Hindlimb muscle (tissue), 1 donor: ENCODE measurements at regions not wholly inside any gene's neighbourhood (a gene's known extent, or its start where the extent isn't known, plus 50 kb on each side); places are given as distances from the start of the nearest gene placed in this dataset.

Source experiments
- DNase-seq: peaks from one replicate; pipeline ENCODE4 v3.0.0-alpha.2; 2013

DNA sequence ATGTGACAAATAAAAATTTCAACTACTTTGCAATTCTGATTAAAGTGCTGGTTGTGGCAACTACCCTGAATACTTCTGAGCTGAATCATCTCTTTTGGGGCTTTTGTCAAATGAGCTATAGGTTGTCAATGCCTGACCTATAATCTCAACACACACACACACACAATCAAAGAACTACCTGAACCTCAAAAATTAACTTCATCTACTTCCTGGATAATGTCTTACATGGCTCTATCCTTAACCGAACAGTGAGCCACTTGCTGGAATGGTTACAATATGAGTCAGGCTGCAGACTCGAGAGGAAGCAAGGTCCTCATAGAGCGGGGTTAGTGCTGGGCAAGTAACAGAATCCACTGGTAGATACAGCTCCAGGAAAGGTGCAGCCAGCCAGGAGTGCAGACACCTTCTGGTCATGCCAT is 70.6 kb upstream of the DST start:
- no peak for DNase-seq

- DNase-seq, result no peak
These were observed 68.3 kb upstream of the DST start for GRCh38 chr6:56710967-56711366.

DNA sequence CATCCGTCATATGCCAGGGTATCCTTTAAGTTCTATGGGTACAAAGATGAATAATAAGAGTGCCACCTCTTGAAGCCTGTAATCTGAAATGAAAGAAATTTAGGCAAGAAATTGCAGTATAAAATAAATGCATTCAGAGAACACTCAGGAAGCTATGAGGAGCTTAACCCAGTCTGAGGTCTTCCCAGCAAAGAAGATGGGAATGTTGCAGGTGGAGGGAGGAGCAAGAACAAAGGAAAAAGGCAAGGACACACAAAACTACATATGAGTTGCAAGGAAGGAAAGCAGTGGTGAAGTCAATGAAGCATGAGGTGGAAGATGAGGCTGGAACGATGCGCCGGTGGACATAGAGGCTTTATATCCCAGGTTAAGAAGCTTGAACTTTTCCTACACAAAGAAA is 67.0 kb upstream of the DST start:
- DNase-seq, result no peak

GRCh38 chr6:56708810-56709597 is 66.3 kb upstream of the DST start:
- peak; percentile 43 for DNase-seq

- no peak for DNase-seq
These were observed 64.5 kb upstream of the DST start for GRCh38 chr6:56706981-56707726.

DNA sequence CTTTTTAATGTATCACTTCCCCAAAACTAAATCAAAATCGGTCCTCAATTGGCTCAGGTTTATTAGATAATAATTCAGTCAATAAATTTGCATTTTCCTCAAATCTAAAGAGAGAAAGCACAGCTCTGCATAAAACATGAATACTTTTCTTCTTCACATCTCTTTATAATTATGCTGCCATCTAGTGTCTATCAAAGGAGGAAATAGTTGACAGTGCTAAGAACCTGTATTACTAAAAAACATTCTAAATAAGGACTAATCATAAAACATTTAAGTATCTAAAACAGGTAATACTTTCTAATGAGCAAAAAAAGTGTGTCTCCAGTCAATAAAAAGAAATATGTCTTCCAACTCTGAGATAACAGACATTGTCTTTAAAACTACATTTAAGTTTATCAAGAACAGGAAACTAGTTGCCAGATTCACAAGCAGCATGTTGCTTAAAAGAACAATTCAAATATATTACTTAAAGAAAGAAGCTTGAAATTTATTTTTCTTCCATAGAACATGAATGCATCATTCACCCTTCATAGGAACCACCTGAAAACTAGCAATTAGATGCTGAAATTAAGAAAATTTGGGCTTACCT is 56.5 kb upstream of the DST start:
- no peak for DNase-seq

GRCh38 chr6:56695702-56696101 is 53.0 kb upstream of the DST start:
- no peak for DNase-seq

DNA sequence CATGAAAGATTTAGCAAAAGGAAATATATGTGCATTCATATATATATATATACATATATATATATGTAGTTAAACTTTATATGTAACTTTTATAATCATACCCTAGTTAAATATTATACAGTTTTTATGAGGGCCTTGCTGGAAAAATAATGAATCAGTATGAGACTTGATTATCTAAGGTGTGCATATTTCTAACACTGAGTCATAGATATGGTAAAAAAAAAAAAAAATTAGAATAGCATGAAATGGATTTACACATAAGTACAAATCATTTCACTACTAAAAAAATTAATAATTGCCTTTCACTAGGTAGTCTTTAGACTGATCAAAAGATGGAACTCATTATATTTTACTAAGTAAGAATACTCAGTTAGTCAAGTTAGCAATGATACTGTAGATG is 51.3 kb upstream of the DST start:
- DNase-seq, result no peak

DNA sequence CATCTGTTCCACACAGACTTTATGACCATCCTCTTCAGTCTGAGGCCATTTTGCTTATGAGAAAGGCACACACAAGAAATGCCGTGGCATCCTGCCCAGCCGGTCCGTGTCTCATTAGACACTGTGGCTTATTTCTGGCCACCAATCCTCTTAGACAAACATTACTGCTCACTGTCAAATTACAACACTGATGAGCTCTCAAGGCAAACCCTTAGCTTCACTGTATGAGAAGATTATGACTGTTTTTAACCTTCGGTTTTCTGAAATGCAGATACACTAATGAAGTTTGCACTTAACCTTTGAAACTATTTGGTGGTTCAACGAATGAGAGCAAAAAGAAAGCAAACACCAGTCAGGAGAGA is 50.5 kb upstream of the DST start:
- DNase-seq, result peak; percentile 54

GRCh38 chr6:56692523-56693245 is 50.0 kb upstream of the DST start:
- DNase-seq, result peak; percentile 44
